HG02588 (cell line): ENCODE measurements at regions not wholly inside any gene's neighbourhood (a gene's known extent, or its start where the extent isn't known, plus 50 kb on each side); places are given as distances from the start of the nearest gene placed in this dataset.

Experiments used
- ATAC-seq: cut with Tn5 transposase; IDR thresholded peaks from one replicate; pipeline ENCODE4 v1.9.1; 2021; ENCODE audit warnings: mild to moderate bottlenecking, moderate library complexity; ENCODE audit not compliant: unreplicated experiment

GRCh38 chr9:86663905-86664304 is 283.4 kb downstream of the GAS1 start:
- no peak for ATAC-seq

- ATAC-seq, result no peak
These were observed 284.3 kb downstream of the GAS1 start for GRCh38 chr9:86662890-86663468.

GRCh38 chr9:86660146-86660943 is 287.0 kb downstream of the GAS1 start:
- no peak for ATAC-seq

DNA sequence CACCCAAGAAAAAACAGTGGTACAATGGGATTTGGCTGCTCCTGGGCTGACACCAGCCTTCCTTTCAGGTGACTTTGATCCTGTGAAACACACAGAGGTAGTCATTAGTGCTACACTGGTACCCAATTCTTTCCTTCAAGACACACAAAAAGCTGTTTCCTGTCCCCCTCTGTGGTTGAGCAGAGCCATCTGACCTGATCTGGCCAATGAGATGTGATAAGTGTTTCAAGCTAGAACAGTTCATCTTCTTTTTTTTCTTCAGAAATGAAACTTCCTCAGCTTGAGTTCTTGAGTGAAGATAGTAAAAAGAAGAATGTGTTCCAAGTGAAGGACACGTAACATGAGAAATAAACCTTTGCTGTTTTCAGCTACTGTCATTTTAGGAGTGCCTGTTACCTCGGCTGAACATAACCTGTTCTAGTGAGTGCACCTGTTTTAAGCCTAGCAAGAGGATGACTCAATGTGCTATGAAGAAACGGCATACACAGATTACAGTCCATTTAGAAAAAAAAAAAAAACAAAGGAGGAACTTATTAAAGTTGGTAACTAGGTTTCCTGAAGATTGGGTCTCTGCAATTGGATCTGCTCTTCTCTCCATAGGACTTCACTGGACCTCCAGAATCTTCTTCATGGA is 287.8 kb downstream of the GAS1 start:
- ATAC-seq, result no peak

DNA sequence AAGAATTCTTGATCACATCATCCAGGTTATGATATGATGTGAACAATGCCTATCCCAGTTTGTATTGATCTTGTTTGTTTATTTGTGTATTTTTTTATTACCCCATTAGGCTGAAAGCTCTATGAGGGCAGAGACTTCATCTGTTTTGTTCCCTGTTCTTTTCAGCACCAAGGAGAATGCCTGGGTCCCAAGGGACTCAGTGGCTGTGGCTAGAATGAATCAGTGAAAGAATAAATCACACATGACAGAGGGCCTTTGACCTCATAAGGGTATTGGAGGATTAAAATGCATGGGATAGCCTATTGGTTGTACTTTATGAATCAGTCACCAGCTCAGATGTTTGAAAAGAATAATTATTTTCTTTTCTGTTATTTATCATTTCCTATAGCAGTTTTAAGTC is 292.2 kb downstream of the GAS1 start:
- no peak for ATAC-seq

DNA sequence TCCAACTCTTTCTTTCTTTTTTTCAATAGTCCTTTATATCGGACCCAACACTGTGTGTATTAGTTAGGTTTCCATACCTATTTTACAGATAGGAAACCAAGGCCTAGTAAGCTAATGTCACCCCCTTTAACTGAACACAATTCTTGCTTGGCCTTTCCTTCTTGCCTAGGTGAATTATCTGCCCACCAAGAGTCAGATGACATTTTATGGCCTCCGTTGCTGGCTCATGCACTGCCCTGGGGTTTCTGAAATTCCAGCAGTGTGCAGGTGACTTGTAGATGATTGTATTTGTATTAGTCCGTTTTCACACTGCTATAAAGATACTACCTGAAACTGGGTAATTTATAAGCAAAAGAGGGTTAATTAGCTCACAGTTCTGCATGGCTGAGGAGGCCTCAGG is 293.8 kb downstream of the GAS1 start:
- no peak for ATAC-seq

GRCh38 chr9:86652736-86653135 is 294.6 kb downstream of the GAS1 start:
- no peak for ATAC-seq

DNA sequence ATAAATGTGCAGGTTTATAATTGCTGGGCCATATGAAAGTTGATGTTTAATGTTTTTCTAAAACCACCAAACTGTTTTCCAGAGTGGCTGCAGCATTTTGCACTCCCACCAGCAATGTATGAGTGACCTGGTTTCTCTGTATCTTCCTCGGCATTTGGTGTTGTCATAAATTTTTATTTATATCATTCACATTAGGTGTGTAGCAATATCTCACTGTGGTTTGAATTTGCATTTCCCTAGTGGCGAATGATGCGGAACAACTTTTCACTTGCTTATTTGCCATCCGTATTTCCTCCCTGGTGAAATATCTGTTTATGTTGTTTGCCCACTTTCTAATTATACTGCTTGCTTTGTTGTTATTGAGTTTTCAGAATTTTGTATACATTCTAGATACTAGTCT is 295.7 kb upstream of the TUT7 start:
- ATAC-seq, result no peak

GRCh38 chr9:86648828-86649170 is 294.6 kb upstream of the TUT7 start:
- no peak for ATAC-seq

- no peak for ATAC-seq
These were observed 294.1 kb upstream of the TUT7 start for GRCh38 chr9:86648156-86648827.

DNA sequence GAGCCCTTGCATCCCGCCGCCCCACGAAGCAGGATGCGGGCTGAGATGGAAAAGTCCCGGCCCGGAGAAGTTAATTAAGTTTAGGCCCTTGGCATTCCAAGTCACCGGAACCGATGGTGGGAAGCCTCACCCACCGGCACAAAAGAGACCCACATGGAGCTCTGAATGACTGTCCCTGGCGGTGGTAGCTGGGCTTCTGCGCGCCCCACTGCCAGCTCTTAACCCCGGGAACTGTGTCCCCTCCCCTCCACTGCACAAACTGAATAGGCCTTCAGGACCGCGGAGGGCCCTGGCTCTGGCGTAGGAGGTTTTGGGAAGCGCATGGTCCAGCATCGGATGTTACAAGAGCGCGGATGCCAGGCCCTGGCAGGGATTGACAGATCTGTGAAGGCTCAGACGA is 291.1 kb upstream of the TUT7 start:
- no peak for ATAC-seq

DNA sequence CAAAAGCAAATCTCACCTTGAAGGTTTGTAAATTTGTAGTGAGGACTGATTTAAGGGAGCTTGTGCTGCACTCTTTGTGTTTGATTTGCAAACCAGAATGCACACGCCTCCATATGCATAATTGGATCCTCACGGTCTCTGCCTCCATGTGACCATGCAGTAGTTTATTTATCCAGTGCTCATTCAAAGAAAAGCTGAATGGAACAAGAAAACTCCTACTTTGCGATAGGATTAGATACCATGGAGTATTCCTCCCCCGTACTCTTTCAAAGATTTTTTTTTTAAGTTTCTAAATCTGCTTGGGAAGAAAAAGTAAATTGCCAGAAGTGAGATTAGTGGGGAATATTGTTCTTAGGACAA is 290.4 kb upstream of the TUT7 start:
- ATAC-seq, result no peak

- ATAC-seq, result no peak
These were observed 289.9 kb upstream of the TUT7 start for GRCh38 chr9:86643946-86644674.

DNA sequence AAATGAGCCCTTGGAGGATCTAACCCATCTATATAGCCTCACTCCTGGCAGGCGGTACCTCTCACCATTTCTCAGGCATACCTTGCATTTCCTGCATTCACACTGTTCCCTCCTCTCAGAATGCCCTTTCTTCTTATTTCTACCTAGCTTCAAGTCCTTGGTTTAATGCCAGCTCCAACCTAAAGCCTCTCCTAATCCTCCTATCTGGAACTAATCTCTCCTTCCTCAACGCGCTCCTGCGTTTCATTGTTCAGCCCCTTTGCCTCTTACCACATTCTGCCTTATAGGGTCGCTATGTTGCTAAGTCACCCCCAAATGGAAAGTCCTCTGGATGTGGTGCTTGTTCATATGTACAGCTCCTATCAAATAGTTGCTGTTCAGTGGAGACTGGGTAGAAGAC is 288.5 kb upstream of the TUT7 start:
- ATAC-seq, result no peak

- no peak for ATAC-seq
These were observed 287.8 kb upstream of the TUT7 start for GRCh38 chr9:86641970-86642369.

DNA sequence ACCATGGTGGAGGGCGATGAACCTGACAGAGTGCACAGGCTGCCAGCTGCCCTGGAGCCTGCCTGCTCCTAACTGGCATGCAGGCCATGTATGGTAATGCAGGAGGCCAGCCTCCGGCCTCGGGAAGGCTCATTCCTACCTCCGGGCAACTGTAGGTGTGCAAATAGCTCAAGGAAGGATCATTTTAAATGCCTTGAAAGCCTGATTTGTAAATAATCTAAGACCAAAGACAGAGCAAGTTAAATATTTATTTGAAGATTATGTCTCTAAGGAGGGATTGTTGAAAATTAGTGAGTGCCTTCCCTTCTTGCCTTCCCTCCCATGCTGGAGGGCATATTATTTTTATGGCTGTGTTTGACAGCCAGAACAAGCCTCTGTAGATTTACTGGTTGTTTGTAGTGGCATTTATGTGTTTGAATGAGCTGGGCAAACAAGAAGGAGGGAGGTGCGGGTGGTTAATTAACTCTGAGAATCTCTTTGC is 285.7 kb upstream of the TUT7 start:
- ATAC-seq, result no peak

- no peak for ATAC-seq
These were observed 285.1 kb upstream of the TUT7 start for GRCh38 chr9:86639287-86639686.

- no peak for ATAC-seq
These were observed 283.9 kb upstream of the TUT7 start for GRCh38 chr9:86638109-86638508.

- ATAC-seq, result no peak
These were observed 283.3 kb upstream of the TUT7 start for GRCh38 chr9:86637515-86637914.

- no peak for ATAC-seq
These were observed 282.3 kb upstream of the TUT7 start for GRCh38 chr9:86636519-86636918.

- ATAC-seq, result no peak
These were observed 281.8 kb upstream of the TUT7 start for GRCh38 chr9:86636038-86636437.
